ENCODE measurements at regions not wholly inside any gene's neighbourhood (a gene's known extent, or its start where the extent isn't known, plus 50 kb on each side); places are given as distances from the start of the nearest gene placed in this dataset.

DNA sequence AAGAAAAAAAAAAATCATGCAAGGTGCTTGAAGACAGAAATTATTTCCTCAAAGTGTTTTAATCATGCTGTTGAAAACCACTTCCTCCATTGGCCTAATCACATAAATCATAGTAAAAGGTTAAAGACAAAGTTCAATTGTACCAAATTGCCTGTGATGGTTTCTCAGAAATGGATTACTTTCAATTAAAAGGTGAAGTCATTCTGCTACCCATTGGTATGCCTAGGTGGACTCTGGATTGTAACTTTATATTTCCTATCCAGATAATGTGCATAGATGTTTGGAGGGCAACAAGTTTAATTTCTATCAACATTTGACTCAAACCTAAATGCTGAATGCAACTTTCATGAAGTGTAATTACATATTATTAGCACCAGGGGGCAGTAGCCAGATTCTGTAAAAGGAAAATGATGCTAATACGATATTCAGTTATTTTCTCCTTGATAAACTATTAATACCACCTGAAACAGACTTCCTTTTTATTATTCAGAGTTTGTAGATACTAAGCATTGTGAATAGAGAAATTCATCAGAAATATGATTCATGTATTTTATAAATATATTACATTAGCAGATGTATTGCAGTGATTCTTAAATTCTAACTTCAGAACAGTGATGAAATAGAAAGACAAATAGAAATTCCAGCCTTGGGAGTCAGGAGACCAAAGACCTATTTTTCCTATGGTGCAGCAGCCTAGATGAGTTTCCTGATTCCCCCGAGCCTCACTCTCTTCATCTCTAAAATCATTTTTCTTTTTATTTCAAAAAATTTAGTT is 148.2 kb downstream of the CAAP1 start:
- no peaks in the 10 kb centered on the region for H3K4me1 ChIP-seq (ENCODE audit: control insufficient read depth in 3 of 3, insufficient read depth in 3 of 3, low read length in 3 of 3)
- no peak overlapping the region for H3K4me3 ChIP-seq (ENCODE audit: low read length in 3 of 3)
- no peak overlapping the region for H3K27ac ChIP-seq (ENCODE audit: low read depth, low read length)
- no peaks in the 10 kb centered on the region for H3K9me3 ChIP-seq (ENCODE audit: control insufficient read depth in 3 of 3, low read length in 3 of 3)
- H3K9ac ChIP-seq (ENCODE audit: low read depth in 1 of 3, low read length in 3 of 3): no peak overlapping the region
- H3K27me3 ChIP-seq (ENCODE audit: control insufficient read depth in 3 of 3, insufficient read depth in 3 of 3, low read length in 3 of 3): no peaks in the 10 kb centered on the region
- no peaks in the 10 kb centered on the region for H3K36me3 ChIP-seq (ENCODE audit: control insufficient read depth in 3 of 3, insufficient read depth in 3 of 3, low read length in 3 of 3)

DNA sequence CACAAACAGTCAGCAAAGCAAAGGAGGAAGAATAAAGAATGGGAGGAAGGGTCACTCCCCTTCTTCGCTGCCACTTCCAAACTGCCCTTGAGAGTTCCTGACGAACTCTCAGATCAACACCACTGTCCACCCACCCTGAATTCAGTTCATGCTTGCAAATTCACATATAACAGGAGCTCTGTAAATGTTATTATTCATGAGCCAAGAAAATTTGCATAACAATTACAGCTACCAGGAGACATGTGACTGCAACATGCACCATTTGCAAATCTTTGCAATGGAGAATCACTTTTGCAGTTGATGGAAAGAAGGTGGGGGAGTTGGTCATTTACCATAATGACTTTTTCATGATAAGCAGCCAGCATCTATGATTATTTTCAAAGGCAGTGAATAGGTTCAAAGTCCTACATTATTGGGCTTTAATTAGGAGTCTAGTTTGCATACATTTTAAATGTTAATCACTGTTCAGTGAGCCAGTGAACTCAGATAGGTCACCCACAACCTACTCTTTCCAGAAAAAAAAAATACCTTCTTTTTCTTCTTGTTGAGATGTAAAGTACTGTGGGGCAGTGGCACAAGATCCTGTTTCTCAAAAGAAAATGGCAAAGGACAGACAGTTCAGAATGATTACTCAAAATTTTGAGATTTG is 149.7 kb downstream of the CAAP1 start:
- Histone ChIP-seq H3K4me3 (ENCODE audit: low read length in 3 of 3) (no peak overlapping the region), H3K9ac (ENCODE audit: low read depth in 1 of 3, low read length in 3 of 3) (no peak overlapping the region), H3K27ac (ENCODE audit: low read depth, low read length) (no peak overlapping the region), H3K36me3 (ENCODE audit: control insufficient read depth in 3 of 3, insufficient read depth in 3 of 3, low read length in 3 of 3) (no peaks in the 10 kb centered on the region), H3K9me3 (ENCODE audit: control insufficient read depth in 3 of 3, low read length in 3 of 3) (no peaks in the 10 kb centered on the region), H3K27me3 (ENCODE audit: control insufficient read depth in 3 of 3, insufficient read depth in 3 of 3, low read length in 3 of 3) (no peaks in the 10 kb centered on the region), H3K4me1 (ENCODE audit: control insufficient read depth in 3 of 3, insufficient read depth in 3 of 3, low read length in 3 of 3) (no peaks in the 10 kb centered on the region)

DNA sequence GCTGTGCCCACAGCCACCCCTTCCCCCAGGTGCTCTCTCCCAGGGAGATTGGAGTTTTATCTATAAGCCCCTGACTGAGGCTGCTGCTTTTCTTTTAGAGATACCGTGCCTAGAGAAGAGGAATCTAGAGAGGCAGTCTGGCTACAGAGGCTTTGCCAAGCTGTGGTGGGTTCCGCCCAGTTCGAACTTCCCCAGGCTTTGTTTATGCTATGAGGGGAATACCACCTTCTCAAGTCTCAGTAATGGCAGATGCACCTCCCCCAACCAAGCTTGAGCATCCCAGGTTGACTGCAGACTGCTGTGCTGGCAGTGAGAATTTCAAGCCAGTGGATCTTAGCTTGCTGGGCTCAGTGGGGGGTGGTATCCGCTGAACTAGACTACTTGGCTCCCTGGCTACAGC is 157.4 kb downstream of the CAAP1 start:
- Histone ChIP-seq H3K4me1 (ENCODE audit: control insufficient read depth in 3 of 3, insufficient read depth in 3 of 3, low read length in 3 of 3) (no peaks in the 10 kb centered on the region), H3K36me3 (ENCODE audit: control insufficient read depth in 3 of 3, insufficient read depth in 3 of 3, low read length in 3 of 3) (no peaks in the 10 kb centered on the region), H3K27me3 (ENCODE audit: control insufficient read depth in 3 of 3, insufficient read depth in 3 of 3, low read length in 3 of 3) (no peaks in the 10 kb centered on the region), H3K9me3 (ENCODE audit: control insufficient read depth in 3 of 3, low read length in 3 of 3) (no peaks in the 10 kb centered on the region), H3K4me3 (ENCODE audit: low read length in 3 of 3) (no peak overlapping the region), H3K27ac (ENCODE audit: low read depth, low read length) (no peak overlapping the region), H3K9ac (ENCODE audit: low read depth in 1 of 3, low read length in 3 of 3) (no peak overlapping the region)

DNA sequence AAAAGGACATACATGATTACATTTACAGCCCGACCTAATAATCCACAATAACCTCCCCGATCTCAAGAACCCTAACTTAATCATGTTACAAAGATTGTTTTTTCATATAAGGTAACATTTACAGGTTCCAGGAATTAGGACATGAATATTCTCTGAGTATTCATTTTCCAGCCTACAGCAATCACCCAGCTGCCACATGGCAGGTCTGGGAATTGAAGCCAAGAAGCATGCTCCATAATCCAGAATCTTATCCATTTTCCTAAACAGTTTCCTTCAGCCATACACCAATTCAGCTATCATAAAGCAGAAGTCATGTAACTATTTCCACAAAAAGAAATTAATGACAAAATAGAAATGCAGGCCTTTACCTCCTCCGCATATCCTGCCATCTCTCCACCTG is 163.4 kb downstream of the CAAP1 start:
- Histone ChIP-seq H3K4me3 (ENCODE audit: low read length in 3 of 3) (no peak overlapping the region), H3K36me3 (ENCODE audit: control insufficient read depth in 3 of 3, insufficient read depth in 3 of 3, low read length in 3 of 3) (no peaks in the 10 kb centered on the region), H3K9ac (ENCODE audit: low read depth in 1 of 3, low read length in 3 of 3) (no peak overlapping the region), H3K9me3 (ENCODE audit: control insufficient read depth in 3 of 3, low read length in 3 of 3) (no peaks in the 10 kb centered on the region), H3K4me1 (ENCODE audit: control insufficient read depth in 3 of 3, insufficient read depth in 3 of 3, low read length in 3 of 3) (no peaks in the 10 kb centered on the region), H3K27me3 (ENCODE audit: control insufficient read depth in 3 of 3, insufficient read depth in 3 of 3, low read length in 3 of 3) (no peaks in the 10 kb centered on the region), H3K27ac (ENCODE audit: low read depth, low read length) (no peak overlapping the region)

DNA sequence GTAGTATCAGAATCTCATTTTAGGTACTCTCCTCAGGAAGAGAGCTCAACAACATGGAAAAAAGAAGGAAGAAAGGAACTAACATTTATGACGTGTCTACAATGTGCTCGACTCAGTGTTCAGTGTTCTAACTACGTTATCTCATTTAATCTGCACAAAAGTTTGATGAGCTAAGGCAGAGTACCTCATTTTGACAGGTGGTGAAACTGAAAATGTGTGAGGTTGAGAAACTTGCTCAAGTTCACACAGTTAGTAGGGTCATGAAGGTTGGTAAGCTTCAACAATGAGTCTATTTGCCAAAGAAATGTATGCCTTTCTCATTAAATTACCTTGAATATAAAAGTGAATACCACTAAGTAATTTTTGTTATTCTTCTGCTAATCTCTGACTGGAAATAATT is 165.1 kb downstream of the CAAP1 start:
- Histone ChIP-seq H3K4me3 (ENCODE audit: low read length in 3 of 3) (no peak overlapping the region), H3K27me3 (ENCODE audit: control insufficient read depth in 3 of 3, insufficient read depth in 3 of 3, low read length in 3 of 3) (peaks cover 0 to 3% (median 2%) of the 10 kb centered on the region in 3 donors)

DNA sequence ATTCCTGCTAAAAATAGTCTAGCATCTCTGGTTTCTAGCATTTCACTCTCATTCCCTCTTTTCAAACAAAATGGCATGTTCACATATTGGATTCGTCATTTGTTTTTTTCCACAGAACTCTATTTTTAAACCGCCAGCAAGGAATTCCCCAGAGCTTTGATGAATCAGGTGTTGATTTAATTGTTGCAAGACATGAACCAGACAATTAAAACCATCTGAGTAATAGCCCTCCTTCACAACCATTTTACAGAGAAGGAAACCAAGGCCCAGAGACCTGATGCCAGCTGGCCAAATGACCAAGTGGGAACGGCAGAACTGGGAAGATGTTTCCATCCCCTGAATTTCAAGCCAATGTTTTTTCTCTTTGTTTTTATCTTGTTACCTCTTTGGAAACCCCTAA is 167.0 kb downstream of the CAAP1 start:
- Histone ChIP-seq H3K36me3 (ENCODE audit: control insufficient read depth in 3 of 3, insufficient read depth in 3 of 3, low read length in 3 of 3) (no peaks in the 10 kb centered on the region), H3K9me3 (ENCODE audit: control insufficient read depth in 3 of 3, low read length in 3 of 3) (no peaks in the 10 kb centered on the region), H3K4me3 (ENCODE audit: low read length in 3 of 3) (no peak overlapping the region), H3K4me1 (ENCODE audit: control insufficient read depth in 3 of 3, insufficient read depth in 3 of 3, low read length in 3 of 3) (no peaks in the 10 kb centered on the region), H3K27ac (ENCODE audit: low read depth, low read length) (no peak overlapping the region), H3K27me3 (ENCODE audit: control insufficient read depth in 3 of 3, insufficient read depth in 3 of 3, low read length in 3 of 3) (peaks cover 0 to 3% (median 2%) of the 10 kb centered on the region in 3 donors), H3K9ac (ENCODE audit: low read depth in 1 of 3, low read length in 3 of 3) (no peak overlapping the region)

More for the DNA sequence above, 165.1 kb downstream of the CAAP1 start:
- Histone ChIP-seq H3K36me3 (ENCODE audit: control insufficient read depth in 3 of 3, insufficient read depth in 3 of 3, low read length in 3 of 3) (no peaks in the 10 kb centered on the region), H3K4me1 (ENCODE audit: control insufficient read depth in 3 of 3, insufficient read depth in 3 of 3, low read length in 3 of 3) (no peaks in the 10 kb centered on the region), H3K9ac (ENCODE audit: low read depth in 1 of 3, low read length in 3 of 3) (no peak overlapping the region), H3K9me3 (ENCODE audit: control insufficient read depth in 3 of 3, low read length in 3 of 3) (no peaks in the 10 kb centered on the region), H3K27ac (ENCODE audit: low read depth, low read length) (no peak overlapping the region)

GRCh38 chr9:26723486-26723885 is 169.1 kb downstream of the CAAP1 start:
- no peaks in the 10 kb centered on the region for H3K9me3 ChIP-seq (ENCODE audit: control insufficient read depth in 3 of 3, low read length in 3 of 3)
- H3K27me3 ChIP-seq (ENCODE audit: control insufficient read depth in 3 of 3, insufficient read depth in 3 of 3, low read length in 3 of 3): peaks cover 0 to 3% (median 2%) of the 10 kb centered on the region in 3 donors
- no peak overlapping the region for H3K9ac ChIP-seq (ENCODE audit: low read depth in 1 of 3, low read length in 3 of 3)
- no peaks in the 10 kb centered on the region for H3K4me1 ChIP-seq (ENCODE audit: control insufficient read depth in 3 of 3, insufficient read depth in 3 of 3, low read length in 3 of 3)
- no peaks in the 10 kb centered on the region for H3K36me3 ChIP-seq (ENCODE audit: control insufficient read depth in 3 of 3, insufficient read depth in 3 of 3, low read length in 3 of 3)
- no peak overlapping the region for H3K4me3 ChIP-seq (ENCODE audit: low read length in 3 of 3)
- no peak overlapping the region for H3K27ac ChIP-seq (ENCODE audit: low read depth, low read length)

- Histone ChIP-seq H3K9me3 (ENCODE audit: control insufficient read depth in 3 of 3, low read length in 3 of 3) (no peaks in the 10 kb centered on the region), H3K9ac (ENCODE audit: low read depth in 1 of 3, low read length in 3 of 3) (no peak overlapping the region), H3K4me1 (ENCODE audit: control insufficient read depth in 3 of 3, insufficient read depth in 3 of 3, low read length in 3 of 3) (no peaks in the 10 kb centered on the region), H3K4me3 (ENCODE audit: low read length in 3 of 3) (no peak overlapping the region), H3K27ac (ENCODE audit: low read depth, low read length) (no peak overlapping the region), H3K36me3 (ENCODE audit: control insufficient read depth in 3 of 3, insufficient read depth in 3 of 3, low read length in 3 of 3) (no peaks in the 10 kb centered on the region), H3K27me3 (ENCODE audit: control insufficient read depth in 3 of 3, insufficient read depth in 3 of 3, low read length in 3 of 3) (peaks cover 0 to 3% (median 2%) of the 10 kb centered on the region in 3 donors)
Measured at GRCh38 chr9:26722755-26723154, 169.8 kb downstream of the CAAP1 start.

GRCh38 chr9:26710008-26710407 is 182.6 kb downstream of the CAAP1 start:
- Histone ChIP-seq H3K4me3 (ENCODE audit: low read length in 3 of 3) (no peak overlapping the region), H3K4me1 (ENCODE audit: control insufficient read depth in 3 of 3, insufficient read depth in 3 of 3, low read length in 3 of 3) (no peaks in the 10 kb centered on the region), H3K27me3 (ENCODE audit: control insufficient read depth in 3 of 3, insufficient read depth in 3 of 3, low read length in 3 of 3) (no peaks in the 10 kb centered on the region), H3K36me3 (ENCODE audit: control insufficient read depth in 3 of 3, insufficient read depth in 3 of 3, low read length in 3 of 3) (no peaks in the 10 kb centered on the region), H3K9me3 (ENCODE audit: control insufficient read depth in 3 of 3, low read length in 3 of 3) (no peaks in the 10 kb centered on the region), H3K9ac (ENCODE audit: low read depth in 1 of 3, low read length in 3 of 3) (no peak overlapping the region), H3K27ac (ENCODE audit: low read depth, low read length) (no peak overlapping the region)

DNA sequence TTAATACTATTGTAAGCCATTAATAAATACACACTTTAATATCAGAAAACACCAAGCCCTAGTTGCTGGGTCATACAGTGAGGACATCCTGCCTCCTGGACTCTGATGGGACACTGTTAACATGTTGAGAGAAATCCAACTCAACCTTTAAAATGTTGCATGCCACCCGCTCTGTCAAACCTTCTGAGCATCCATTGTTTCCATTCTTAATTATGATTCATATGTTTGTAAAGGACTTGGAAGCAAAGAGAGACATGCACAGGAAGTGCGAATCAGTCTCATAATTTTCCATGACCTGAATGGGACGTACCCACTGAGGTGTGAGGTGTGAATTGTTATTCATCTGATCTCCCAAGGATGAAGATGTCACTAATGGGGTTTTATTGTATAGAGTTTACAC is 186.4 kb downstream of the CAAP1 start:
- H3K9me3 ChIP-seq (ENCODE audit: control insufficient read depth in 3 of 3, low read length in 3 of 3): no peaks in the 10 kb centered on the region
- H3K9ac ChIP-seq (ENCODE audit: low read depth in 1 of 3, low read length in 3 of 3): no peak overlapping the region
- no peaks in the 10 kb centered on the region for H3K27me3 ChIP-seq (ENCODE audit: control insufficient read depth in 3 of 3, insufficient read depth in 3 of 3, low read length in 3 of 3)
- H3K27ac ChIP-seq (ENCODE audit: low read depth, low read length): no peak overlapping the region
- H3K4me3 ChIP-seq (ENCODE audit: low read length in 3 of 3): no peak overlapping the region
- no peaks in the 10 kb centered on the region for H3K36me3 ChIP-seq (ENCODE audit: control insufficient read depth in 3 of 3, insufficient read depth in 3 of 3, low read length in 3 of 3)
- H3K4me1 ChIP-seq (ENCODE audit: control insufficient read depth in 3 of 3, insufficient read depth in 3 of 3, low read length in 3 of 3): no peaks in the 10 kb centered on the region

All from skeletal muscle tissue (tissue), 3 donors.